Choroid plexus epithelial cell (primary cell): ENCODE measurements at regions not wholly inside any gene's neighbourhood (a gene's known extent, or its start where the extent isn't known, plus 50 kb on each side); places are given as distances from the start of the nearest gene placed in this dataset.

ENCODE experiments used
- DNase-seq: peaks from one replicate; pipeline ENCODE4 v3.0.0-alpha.2; 2010; ENCODE audit warnings: low read depth
- H3K4me3 ChIP-seq: 2 replicates; pipeline ENCODE4 v1.5.1; 2011; ENCODE audit warnings: low read depth, mild to moderate bottlenecking, control low read depth, low read length, moderate library complexity
- CTCF ChIP-seq: conservative IDR thresholded peaks from 2 replicates; pipeline ENCODE4 v1.5.1; 2011; ENCODE audit warnings: low read depth, mild to moderate bottlenecking, control low read depth, inconsistent platforms, low read length, moderate library complexity

GRCh38 chr6:169062272-169062671 is 191.4 kb downstream of the THBS2 start:
- no peak for TF ChIP-seq CTCF
- no peak overlapping the region for H3K4me3 ChIP-seq
- DNase-seq: no peak

- H3K4me3 ChIP-seq: no peak overlapping the region
- TF ChIP-seq CTCF: no peak
- no peak for DNase-seq
Observed at GRCh38 chr6:169058634-169059033, 195.0 kb downstream of the THBS2 start.

GRCh38 chr6:169052462-169052861 is 201.2 kb downstream of the THBS2 start:
- TF ChIP-seq CTCF: no peak
- H3K4me3 ChIP-seq: no peak overlapping the region
- no peak for DNase-seq

GRCh38 chr6:169051371-169051770 is 202.3 kb downstream of the THBS2 start:
- H3K4me3 ChIP-seq: no peak overlapping the region
- TF ChIP-seq CTCF: no peak

GRCh38 chr6:169048865-169049205 is 204.8 kb downstream of the THBS2 start:
- TF ChIP-seq CTCF: no peak
- DNase-seq: no peak
- H3K4me3 ChIP-seq: no peak overlapping the region

More at GRCh38 chr6:169051371-169051770, 202.3 kb downstream of the THBS2 start:
- DNase-seq: no peak

GRCh38 chr6:169048185-169048864 is 205.3 kb downstream of the THBS2 start:
- no peak for TF ChIP-seq CTCF
- no peak overlapping the region for H3K4me3 ChIP-seq
- no peak for DNase-seq

GRCh38 chr6:169047345-169047744 is 206.3 kb downstream of the THBS2 start:
- no peak for TF ChIP-seq CTCF
- DNase-seq: no peak
- no peak overlapping the region for H3K4me3 ChIP-seq
